A673 (cell line): ENCODE measurements at regions not wholly inside any gene's neighbourhood (a gene's known extent, or its start where the extent isn't known, plus 50 kb on each side); places are given as distances from the start of the nearest gene placed in this dataset.

Experiments
- EZH2 ChIP-seq: fragments of 200-600 bp; sonication (generic); IDR thresholded peaks from 2 replicates; pipeline ENCODE4 v1.6.1; 2017; ENCODE audit warnings: borderline replicate concordance, low read depth, mild to moderate bottlenecking, mixed read lengths, antibody characterized with exemption, low read length; ENCODE audit not compliant: poor library complexity, severe bottlenecking
- TF ChIP-seq, protein P1 (sequence below): fragments of 300-800, 200-600 bp; sonication (generic); conservative IDR thresholded peaks from 2 replicates; pipeline ENCODE4 v1.5.1; 2017; ENCODE audit warnings: low read depth, mild to moderate bottlenecking, antibody characterized with exemption, low read length, moderate library complexity, mixed read lengths

DNA sequence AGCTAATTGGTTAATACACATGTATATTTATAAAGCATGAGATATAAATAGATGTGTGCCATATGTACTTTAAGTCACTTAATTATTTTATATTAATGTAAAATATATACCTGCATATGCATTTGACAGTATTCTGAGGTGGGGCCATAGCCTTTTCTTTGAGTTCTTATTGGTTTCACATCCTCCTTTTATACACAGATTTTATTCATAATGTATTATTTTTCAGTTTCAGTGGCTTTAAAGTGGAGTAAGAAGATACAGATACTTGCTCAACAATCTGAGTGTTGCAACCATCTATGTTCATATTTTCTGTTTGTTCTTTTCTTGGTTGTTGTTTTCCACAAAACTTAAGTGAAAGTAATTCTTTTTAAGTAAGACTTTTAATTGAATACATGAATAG lies 436.5 kb downstream of the RND3 start:
- TF ChIP-seq, protein P1, sequence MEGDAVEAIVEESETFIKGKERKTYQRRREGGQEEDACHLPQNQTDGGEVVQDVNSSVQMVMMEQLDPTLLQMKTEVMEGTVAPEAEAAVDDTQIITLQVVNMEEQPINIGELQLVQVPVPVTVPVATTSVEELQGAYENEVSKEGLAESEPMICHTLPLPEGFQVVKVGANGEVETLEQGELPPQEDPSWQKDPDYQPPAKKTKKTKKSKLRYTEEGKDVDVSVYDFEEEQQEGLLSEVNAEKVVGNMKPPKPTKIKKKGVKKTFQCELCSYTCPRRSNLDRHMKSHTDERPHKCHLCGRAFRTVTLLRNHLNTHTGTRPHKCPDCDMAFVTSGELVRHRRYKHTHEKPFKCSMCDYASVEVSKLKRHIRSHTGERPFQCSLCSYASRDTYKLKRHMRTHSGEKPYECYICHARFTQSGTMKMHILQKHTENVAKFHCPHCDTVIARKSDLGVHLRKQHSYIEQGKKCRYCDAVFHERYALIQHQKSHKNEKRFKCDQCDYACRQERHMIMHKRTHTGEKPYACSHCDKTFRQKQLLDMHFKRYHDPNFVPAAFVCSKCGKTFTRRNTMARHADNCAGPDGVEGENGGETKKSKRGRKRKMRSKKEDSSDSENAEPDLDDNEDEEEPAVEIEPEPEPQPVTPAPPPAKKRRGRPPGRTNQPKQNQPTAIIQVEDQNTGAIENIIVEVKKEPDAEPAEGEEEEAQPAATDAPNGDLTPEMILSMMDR: no peak
- TF ChIP-seq EZH2: no peak
